GM23338 (cell line): ENCODE measurements at regions not wholly inside any gene's neighbourhood (a gene's known extent, or its start where the extent isn't known, plus 50 kb on each side); places are given as distances from the start of the nearest gene placed in this dataset.
A peak's percentile ranks its signal among the peaks of the same experiment; 100 is the strongest.

Experiments used
- ATAC-seq: fragments of 200-7000 bp; cut with Tn5 transposase; 3 replicates; pipeline ENCODE4 v1.9.1; 2020
- DNase-seq: peaks from one replicate; pipeline ENCODE4 v3.0.0-alpha.2; 2015; ENCODE audit warnings: low spot score
- H2AFZ ChIP-seq: fragments of 200-600 bp; sonication (generic); 2 replicates; pipeline ENCODE4 v1.8.0; 2016; ENCODE audit warnings: antibody characterized with exemption, mild to moderate bottlenecking, moderate library complexity
- H3F3A ChIP-seq: fragments of 200-600 bp; sonication (generic); replicated peaks from 2 replicates; pipeline ENCODE4 v1.8.0; 2017; ENCODE audit warnings: antibody characterized with exemption, mixed run types, low read depth
- H3K27ac ChIP-seq: fragments of 200-600 bp; sonication (generic); 2 replicates; pipeline ENCODE4 v1.6.1; 2016; ENCODE audit warnings: low read depth
- H3K27me3 ChIP-seq: fragments of 200-600 bp; sonication (generic); 2 replicates; pipeline ENCODE4 v1.8.0; 2016; ENCODE audit warnings: mild to moderate bottlenecking, mixed run types, moderate library complexity; ENCODE audit not compliant: insufficient read depth
- H3K36me3 ChIP-seq: fragments of 200-600 bp; sonication (generic); 2 replicates; pipeline ENCODE4 v1.8.0; 2016; ENCODE audit warnings: mild to moderate bottlenecking; ENCODE audit not compliant: insufficient read depth
- H3K4me1 ChIP-seq: fragments of 200-600 bp; sonication (generic); 2 replicates; pipeline ENCODE4 v1.8.0; 2016; ENCODE audit warnings: mild to moderate bottlenecking, moderate library complexity; ENCODE audit not compliant: insufficient read depth
- H3K4me2 ChIP-seq: fragments of 200-600 bp; sonication (generic); 2 replicates; pipeline ENCODE4 v1.7.1; 2017; ENCODE audit warnings: mixed run types
- H3K4me3 ChIP-seq: fragments of 200-600 bp; sonication (generic); 2 replicates; pipeline ENCODE4 v1.6.1; 2016; ENCODE audit warnings: mixed run types
- H3K79me2 ChIP-seq: fragments of 200-600 bp; sonication (generic); replicated peaks from 2 replicates; pipeline ENCODE4 v1.8.0; 2017; ENCODE audit warnings: mild to moderate bottlenecking; ENCODE audit not compliant: insufficient read depth
- H3K9me2 ChIP-seq: fragments of 200-600 bp; sonication (generic); 2 replicates; pipeline ENCODE4 v1.8.0; 2017; ENCODE audit not compliant: insufficient read depth
- H4K20me1 ChIP-seq: fragments of 200-600 bp; sonication (generic); replicated peaks from 2 replicates; pipeline ENCODE4 v1.8.0; 2017; ENCODE audit warnings: mild to moderate bottlenecking; ENCODE audit not compliant: insufficient read depth
- H3K27ac Mint-ChIP-seq: 2 replicates; pipeline ENCODE4 v1.8.0; 2020; ENCODE audit warnings: inconsistent platforms, mild to moderate bottlenecking, moderate library complexity, mixed read lengths
- H3K27me3 Mint-ChIP-seq: 3 replicates; pipeline ENCODE4 v1.8.0; 2022; ENCODE audit warnings: low read depth, mild to moderate bottlenecking, moderate library complexity, mixed read lengths, inconsistent platforms; ENCODE audit not compliant: insufficient read depth, poor library complexity
- H3K36me3 Mint-ChIP-seq: 3 replicates; pipeline ENCODE4 v1.8.0; 2021; ENCODE audit warnings: low read depth, mild to moderate bottlenecking, inconsistent platforms, moderate library complexity, mixed read lengths
- H3K4me1 Mint-ChIP-seq: 3 replicates; pipeline ENCODE4 v1.8.0; 2020; ENCODE audit warnings: mild to moderate bottlenecking, inconsistent platforms, mixed read lengths
- H3K4me3 Mint-ChIP-seq: 3 replicates; pipeline ENCODE4 v1.8.0; 2021; ENCODE audit warnings: moderate library complexity, mild to moderate bottlenecking, inconsistent platforms, mixed read lengths
- H3K9me3 Mint-ChIP-seq: 3 replicates; pipeline ENCODE4 v1.8.0; 2020; ENCODE audit warnings: moderate library complexity, mild to moderate bottlenecking, inconsistent platforms, mixed read lengths
- CREB1 ChIP-seq: fragments of 250-450 bp; sonication (Bioruptor Pico); IDR thresholded peaks from 2 replicates; pipeline ENCODE4 v1.5.0; 2020; ENCODE audit warnings: low read depth, mild to moderate bottlenecking, moderate library complexity
- EZH2 ChIP-seq: fragments of 200-600 bp; sonication (generic); IDR thresholded peaks from one replicate; pipeline ENCODE4 v1.8.0; 2017; ENCODE audit warnings: antibody characterized with exemption, mild to moderate bottlenecking, low read depth; ENCODE audit not compliant: unreplicated experiment
- EZH2phosphoT487 ChIP-seq: fragments of 200-600 bp; sonication (generic); IDR thresholded peaks from one replicate; pipeline ENCODE4 v1.8.1; 2018; ENCODE audit warnings: antibody characterized with exemption; ENCODE audit not compliant: unreplicated experiment
- POLR2AphosphoS5 ChIP-seq: IDR thresholded peaks from 2 replicates; pipeline ENCODE4 v1.6.1; 2016; ENCODE audit warnings: antibody characterized with exemption, low read depth
- STAT1 ChIP-seq: IDR thresholded peaks from one replicate; pipeline ENCODE4 v1.6.1; 2016; ENCODE audit warnings: antibody characterized with exemption; ENCODE audit not compliant: unreplicated experiment
- ZNF331 ChIP-seq: fragments of 250-450 bp; sonication (Bioruptor Pico); IDR thresholded peaks from 2 replicates; pipeline ENCODE4 v1.5.0; 2020; ENCODE audit warnings: low read depth, mild to moderate bottlenecking, moderate library complexity
- TF ChIP-seq, protein P1 (sequence below), 2 experiments: fragments of 200-600 bp in 1 of 2; sonication (generic) in 1 of 2; conservative IDR thresholded peaks; 2 replicates each; pipeline versions ENCODE4 v1.5.1 to v1.6.1; 2016 to 2017; ENCODE audit warnings: antibody characterized with exemption in 2 of 2, low read depth in 2 of 2, mild to moderate bottlenecking in 2 of 2, moderate library complexity in 1 of 2

- H3K4me3 ChIP-seq = no peak overlapping the region
- H4K20me1 ChIP-seq = no peaks in the 10 kb centered on the region
- H3K27me3 ChIP-seq = no peaks in the 10 kb centered on the region
- H3K79me2 ChIP-seq = no peaks in the 10 kb centered on the region
- no peak overlapping the region for H3K27ac ChIP-seq
- no peaks in the 10 kb centered on the region for H3F3A ChIP-seq
- Mint-ChIP-seq H3K27ac (no peak overlapping the region), H3K36me3 (no peaks in the 10 kb centered on the region), H3K9me3 (no peaks in the 10 kb centered on the region), H3K27me3 (no peaks in the 10 kb centered on the region), H3K4me3 (no peak overlapping the region), H3K4me1 (no peaks in the 10 kb centered on the region; the same call in 2 of the 3 replicates)
- H3K36me3 ChIP-seq = no peaks in the 10 kb centered on the region
- no peak for DNase-seq
- ATAC-seq = no peak
- peak overlapping the region; percentile 33 for H2AFZ ChIP-seq
- TF ChIP-seq EZH2 = no peak
- H3K4me2 ChIP-seq = no peak overlapping the region
- H3K9me2 ChIP-seq = no peaks in the 10 kb centered on the region
- H3K4me1 ChIP-seq = no peaks in the 10 kb centered on the region
Measured at GRCh38 chr12:46126050-46126727, 135.8 kb upstream of the SCAF11 start.

GRCh38 chr12:46124848-46125619 lies 134.7 kb upstream of the SCAF11 start:
- peak overlapping the region; percentile 21; the same call in 1 of the 2 replicates for H3K4me2 ChIP-seq
- H3K36me3 Mint-ChIP-seq = no peaks in the 10 kb centered on the region
- TF ChIP-seq, protein P1, sequence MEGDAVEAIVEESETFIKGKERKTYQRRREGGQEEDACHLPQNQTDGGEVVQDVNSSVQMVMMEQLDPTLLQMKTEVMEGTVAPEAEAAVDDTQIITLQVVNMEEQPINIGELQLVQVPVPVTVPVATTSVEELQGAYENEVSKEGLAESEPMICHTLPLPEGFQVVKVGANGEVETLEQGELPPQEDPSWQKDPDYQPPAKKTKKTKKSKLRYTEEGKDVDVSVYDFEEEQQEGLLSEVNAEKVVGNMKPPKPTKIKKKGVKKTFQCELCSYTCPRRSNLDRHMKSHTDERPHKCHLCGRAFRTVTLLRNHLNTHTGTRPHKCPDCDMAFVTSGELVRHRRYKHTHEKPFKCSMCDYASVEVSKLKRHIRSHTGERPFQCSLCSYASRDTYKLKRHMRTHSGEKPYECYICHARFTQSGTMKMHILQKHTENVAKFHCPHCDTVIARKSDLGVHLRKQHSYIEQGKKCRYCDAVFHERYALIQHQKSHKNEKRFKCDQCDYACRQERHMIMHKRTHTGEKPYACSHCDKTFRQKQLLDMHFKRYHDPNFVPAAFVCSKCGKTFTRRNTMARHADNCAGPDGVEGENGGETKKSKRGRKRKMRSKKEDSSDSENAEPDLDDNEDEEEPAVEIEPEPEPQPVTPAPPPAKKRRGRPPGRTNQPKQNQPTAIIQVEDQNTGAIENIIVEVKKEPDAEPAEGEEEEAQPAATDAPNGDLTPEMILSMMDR (conservative IDR thresholded peaks at IDR 0.05; ENCODE audit: low read depth in 2 of 2) = peak; percentile 77 to 79
- no peak for TF ChIP-seq EZH2phosphoT487
- no peak overlapping the region for H3K4me3 ChIP-seq
- no peak overlapping the region for H3K27ac Mint-ChIP-seq
- H4K20me1 ChIP-seq = no peaks in the 10 kb centered on the region
- no peaks in the 10 kb centered on the region for H3K9me2 ChIP-seq
- H3K36me3 ChIP-seq = no peaks in the 10 kb centered on the region
- no peaks in the 10 kb centered on the region for H3K27me3 ChIP-seq
- no peak overlapping the region for H3K27ac ChIP-seq
- H3K27me3 Mint-ChIP-seq = no peaks in the 10 kb centered on the region
- H3K4me3 Mint-ChIP-seq = peak overlapping the region; percentile 39; the same call in 1 of the 3 replicates
- H3K79me2 ChIP-seq = no peaks in the 10 kb centered on the region
- no peaks in the 10 kb centered on the region for H3K4me1 ChIP-seq
- H3F3A ChIP-seq = no peaks in the 10 kb centered on the region
- peak overlapping the region; percentile 16; the same call in 1 of the 2 replicates for H2AFZ ChIP-seq
- peak; percentile 80 for DNase-seq
- peak; percentile 91 for ATAC-seq
- no peaks in the 10 kb centered on the region; the same call in 2 of the 3 replicates for H3K4me1 Mint-ChIP-seq
- H3K9me3 Mint-ChIP-seq = no peaks in the 10 kb centered on the region

- Histone ChIP-seq H3K27ac (no peak overlapping the region), H3K9me2 (no peaks in the 10 kb centered on the region), H4K20me1 (no peaks in the 10 kb centered on the region), H3K27me3 (no peaks in the 10 kb centered on the region), H3K79me2 (no peaks in the 10 kb centered on the region), H3K4me3 (no peak overlapping the region), H2AFZ (no peak overlapping the region; the same call in 1 of the 2 replicates), H3K36me3 (no peaks in the 10 kb centered on the region), H3F3A (no peaks in the 10 kb centered on the region), H3K4me2 (no peak overlapping the region), H3K4me1 (no peaks in the 10 kb centered on the region)
- Mint-ChIP-seq H3K4me3 (no peak overlapping the region), H3K9me3 (no peaks in the 10 kb centered on the region), H3K36me3 (no peaks in the 10 kb centered on the region), H3K27ac (no peak overlapping the region), H3K4me1 (no peaks in the 10 kb centered on the region; the same call in 2 of the 3 replicates), H3K27me3 (no peaks in the 10 kb centered on the region)
- ATAC-seq (no peak), DNase-seq (no peak)
- TF ChIP-seq ZNF331 (CRISPR knock-in tag) (no peak), POLR2AphosphoS5 (no peak), CREB1 (CRISPR knock-in tag) (no peak), STAT1 (no peak)
Measured at GRCh38 chr12:46124132-46124847, 133.9 kb upstream of the SCAF11 start.
